ENCODE measurements at regions not wholly inside any gene's neighbourhood (a gene's known extent, or its start where the extent isn't known, plus 50 kb on each side); places are given as distances from the start of the nearest gene placed in this dataset.

- DNase-seq (ENCODE audit: low read depth in 2 of 3, low spot score in 1 of 3) = no peak
Measured at GRCh38 chr13:27014406-27015359, 156.9 kb downstream of the USP12 start.

GRCh38 chr13:27012482-27013197 lies 159.0 kb downstream of the USP12 start:
- DNase-seq (ENCODE audit: low read depth in 2 of 3, low spot score in 1 of 3) = no peak

- DNase-seq (ENCODE audit: low read depth in 2 of 3, low spot score in 1 of 3) = no peak
Measured at GRCh38 chr13:27011661-27012060, 159.9 kb downstream of the USP12 start.

- DNase-seq (ENCODE audit: low read depth in 2 of 3, low spot score in 1 of 3) = no peak
Measured at GRCh38 chr13:27008733-27009132, 162.9 kb downstream of the USP12 start.

GRCh38 chr13:27007166-27007565 lies 164.4 kb downstream of the USP12 start:
- no peak for DNase-seq (ENCODE audit: low read depth in 2 of 3, low spot score in 1 of 3)

GRCh38 chr13:27006519-27007161 lies 165.0 kb downstream of the USP12 start:
- DNase-seq (ENCODE audit: low read depth in 2 of 3, low spot score in 1 of 3) = no peak

- DNase-seq (ENCODE audit: low read depth in 2 of 3, low spot score in 1 of 3) = no peak
Measured at GRCh38 chr13:27005976-27006518, 165.6 kb downstream of the USP12 start.

- no peak for DNase-seq (ENCODE audit: low read depth in 2 of 3, low spot score in 1 of 3)
Measured at GRCh38 chr13:27005556-27005955, 166.1 kb downstream of the USP12 start.

GRCh38 chr13:27004866-27005265 lies 166.7 kb downstream of the USP12 start:
- DNase-seq (ENCODE audit: low read depth in 2 of 3, low spot score in 1 of 3) = no peak

- DNase-seq (ENCODE audit: low read depth in 2 of 3, low spot score in 1 of 3) = no peak
Measured at GRCh38 chr13:27004326-27004725, 167.3 kb downstream of the USP12 start.

- no peak for DNase-seq (ENCODE audit: low read depth in 2 of 3, low spot score in 1 of 3)
Measured at GRCh38 chr13:27001705-27002104, 169.9 kb downstream of the USP12 start.

GRCh38 chr13:27000686-27001085 lies 170.9 kb downstream of the USP12 start:
- DNase-seq (ENCODE audit: low read depth in 2 of 3, low spot score in 1 of 3) = no peak

- DNase-seq (ENCODE audit: low read depth in 2 of 3, low spot score in 1 of 3) = no peak
Measured at GRCh38 chr13:26999499-26999898, 172.1 kb downstream of the USP12 start.

GRCh38 chr13:26998292-26998691 lies 173.3 kb downstream of the USP12 start:
- no peak for DNase-seq (ENCODE audit: low read depth in 2 of 3, low spot score in 1 of 3)

GRCh38 chr13:26996965-26997752 lies 174.5 kb downstream of the USP12 start:
- no peak for DNase-seq (ENCODE audit: low read depth in 2 of 3, low spot score in 1 of 3)

GRCh38 chr13:26995159-26995558 lies 176.5 kb downstream of the USP12 start:
- DNase-seq (ENCODE audit: low read depth in 2 of 3, low spot score in 1 of 3) = no peak

GRCh38 chr13:26993780-26994179 lies 177.8 kb downstream of the USP12 start:
- DNase-seq (ENCODE audit: low read depth in 2 of 3, low spot score in 1 of 3) = no peak

GRCh38 chr13:26992951-26993719 lies 178.5 kb downstream of the USP12 start:
- no peak for DNase-seq (ENCODE audit: low read depth in 2 of 3, low spot score in 1 of 3)

GRCh38 chr13:26991508-26992181 lies 180.0 kb downstream of the USP12 start:
- DNase-seq (ENCODE audit: low read depth in 2 of 3, low spot score in 1 of 3) = no peak
